Heart left ventricle (tissue), 13 donors: ENCODE measurements at regions not wholly inside any gene's neighbourhood (a gene's known extent, or its start where the extent isn't known, plus 50 kb on each side); places are given as distances from the start of the nearest gene placed in this dataset.

ENCODE experiments used
- POLR2A ChIP-seq, 2 donors: fragments of 450-650 bp; IDR thresholded peaks; one replicate each; pipeline ENCODE4 v1.6.1; 2017; ENCODE audit warnings: antibody characterized with exemption in 2 of 2, mild to moderate bottlenecking in 2 of 2, moderate library complexity in 2 of 2
- TF ChIP-seq, protein P1 (sequence below), 12 donors: fragments of 200-600 bp; sonication (generic) in 4 of 12; IDR thresholded peaks; one replicate each; pipeline versions ENCODE4 v1.5.0 to v1.8.0; 2018 to 2022; ENCODE audit warnings: antibody characterized with exemption in 12 of 12, mild to moderate bottlenecking in 5 of 12
- donor health status: ischemic (EF 13 %, LVEDD 7.1; RV severe dilation, severe dysfunction).
- donor health status: DM: no; HTN: yes; CAD: no.
- donor health status: DM: no; HTN: no; CAD: no.
- donor health status: ischemic (EF 25% LVEDD 6.9; RV normal size, moderate dysfunction).
- donor health status: ischemic (EF 25% LVEDD 5.7; RV mildly dilated, moderate dysfunction).
- donor health status: ischemic (EF 35%, LVEDD 5.7; RV mildly dilated, moderate dysfunction).
- donor health status: nonischemic (EF 11% LVEDD 7.7; RV severe dilation, severe dysfunction).
- donor health status: DM: yes; HTN: yes; CAD: no.
- donor health status: PGD.
- donor health status: ischemic (EF 29% LVEDD 5.4; RV normal size, mild dysfunction).
- donor health status: nonischemic (EF 23%, LVEDD 6.1; RV moderate dilation, normal function).

- TF ChIP-seq, protein P1, sequence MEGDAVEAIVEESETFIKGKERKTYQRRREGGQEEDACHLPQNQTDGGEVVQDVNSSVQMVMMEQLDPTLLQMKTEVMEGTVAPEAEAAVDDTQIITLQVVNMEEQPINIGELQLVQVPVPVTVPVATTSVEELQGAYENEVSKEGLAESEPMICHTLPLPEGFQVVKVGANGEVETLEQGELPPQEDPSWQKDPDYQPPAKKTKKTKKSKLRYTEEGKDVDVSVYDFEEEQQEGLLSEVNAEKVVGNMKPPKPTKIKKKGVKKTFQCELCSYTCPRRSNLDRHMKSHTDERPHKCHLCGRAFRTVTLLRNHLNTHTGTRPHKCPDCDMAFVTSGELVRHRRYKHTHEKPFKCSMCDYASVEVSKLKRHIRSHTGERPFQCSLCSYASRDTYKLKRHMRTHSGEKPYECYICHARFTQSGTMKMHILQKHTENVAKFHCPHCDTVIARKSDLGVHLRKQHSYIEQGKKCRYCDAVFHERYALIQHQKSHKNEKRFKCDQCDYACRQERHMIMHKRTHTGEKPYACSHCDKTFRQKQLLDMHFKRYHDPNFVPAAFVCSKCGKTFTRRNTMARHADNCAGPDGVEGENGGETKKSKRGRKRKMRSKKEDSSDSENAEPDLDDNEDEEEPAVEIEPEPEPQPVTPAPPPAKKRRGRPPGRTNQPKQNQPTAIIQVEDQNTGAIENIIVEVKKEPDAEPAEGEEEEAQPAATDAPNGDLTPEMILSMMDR (IDR thresholded peaks at IDR 0.05), result no peak
- no peak for TF ChIP-seq POLR2A (IDR thresholded peaks at IDR 0.05)
Observed at GRCh38 chr1:22313321-22313720, 138.3 kb upstream of the ZBTB40 start.
